H9 (cell line): ENCODE measurements at regions not wholly inside any gene's neighbourhood (a gene's known extent, or its start where the extent isn't known, plus 50 kb on each side); places are given as distances from the start of the nearest gene placed in this dataset.
A peak's percentile ranks its signal among the peaks of the same experiment; 100 is the strongest.

ENCODE experiments used
- DNase-seq: peaks from one replicate; pipeline ENCODE4 v3.0.0-alpha.2; 2017
- H2AFZ ChIP-seq: one replicate; pipeline ENCODE4 v1.6.1; 2013; ENCODE audit warnings: mild to moderate bottlenecking, low read length, control low read depth, moderate library complexity
- H2AK5ac ChIP-seq: 2 replicates; pipeline ENCODE4 v1.6.1; 2013; ENCODE audit warnings: low read length, control low read depth, mixed read lengths; ENCODE audit not compliant: insufficient read length
- H2BK120ac ChIP-seq: one replicate; pipeline ENCODE4 v1.6.1; 2013; ENCODE audit warnings: low read depth, mild to moderate bottlenecking, low read length, control low read depth, inconsistent platforms; ENCODE audit not compliant: poor library complexity, severe bottlenecking
- H2BK12ac ChIP-seq: 2 replicates; pipeline ENCODE4 v1.6.1; 2013; ENCODE audit warnings: low read length, control low read depth, mixed read lengths, low read depth; ENCODE audit not compliant: insufficient read length
- H2BK15ac ChIP-seq: 2 replicates; pipeline ENCODE4 v1.6.1; 2013; ENCODE audit warnings: low read depth, low read length, control low read depth
- H2BK20ac ChIP-seq: one replicate; pipeline ENCODE4 v1.6.1; 2013; ENCODE audit warnings: low read depth, mild to moderate bottlenecking, low read length, control low read depth, inconsistent platforms; ENCODE audit not compliant: poor library complexity, severe bottlenecking
- H2BK5ac ChIP-seq: 2 replicates; pipeline ENCODE4 v1.6.1; 2013; ENCODE audit warnings: low read length, control low read depth, mixed read lengths; ENCODE audit not compliant: insufficient read length
- H3K14ac ChIP-seq: 2 replicates; pipeline ENCODE4 v1.6.1; 2013; ENCODE audit warnings: low read length, control low read depth; ENCODE audit not compliant: insufficient read depth
- H3K18ac ChIP-seq: 2 replicates; pipeline ENCODE4 v1.6.1; 2013; ENCODE audit warnings: low read depth, mild to moderate bottlenecking, mixed read lengths, low read length, control low read depth; ENCODE audit not compliant: insufficient read length
- H3K23ac ChIP-seq: 2 replicates; pipeline ENCODE4 v1.6.1; 2013; ENCODE audit warnings: low read length, control low read depth, mixed read lengths, low read depth; ENCODE audit not compliant: insufficient read length
- H3K23me2 ChIP-seq: 2 replicates; pipeline ENCODE4 v1.6.1; 2013; ENCODE audit warnings: low read depth, mild to moderate bottlenecking, mixed read lengths, low read length, control low read depth; ENCODE audit not compliant: insufficient read length, poor library complexity, severe bottlenecking
- H3K27ac ChIP-seq: 2 replicates; pipeline ENCODE4 v1.5.1; 2013; ENCODE audit warnings: low read length, control low read depth, mixed read lengths, low read depth; ENCODE audit not compliant: insufficient read length
- H3K27me3 ChIP-seq: 2 replicates; pipeline ENCODE4 v1.6.1; 2013; ENCODE audit warnings: low read length, control low read depth, inconsistent platforms; ENCODE audit not compliant: insufficient read depth
- H3K4ac ChIP-seq: 2 replicates; pipeline ENCODE4 v1.6.1; 2013; ENCODE audit warnings: low read depth, mild to moderate bottlenecking, control low read depth, inconsistent platforms, low read length, moderate library complexity
- H3K4me1 ChIP-seq: 2 replicates; pipeline ENCODE4 v1.6.1; 2013; ENCODE audit warnings: low read length, control low read depth, inconsistent platforms; ENCODE audit not compliant: insufficient read depth
- H3K4me2 ChIP-seq: 2 replicates; pipeline ENCODE4 v1.6.1; 2013; ENCODE audit warnings: low read length, control low read depth, mixed read lengths; ENCODE audit not compliant: insufficient read length, insufficient read depth
- H3K56ac ChIP-seq: 2 replicates; pipeline ENCODE4 v1.6.1; 2013; ENCODE audit warnings: low read depth, mild to moderate bottlenecking, mixed read lengths, low read length, control low read depth; ENCODE audit not compliant: insufficient read length
- H3K79me1 ChIP-seq: 2 replicates; pipeline ENCODE4 v1.6.1; 2013; ENCODE audit warnings: low read depth, mild to moderate bottlenecking, moderate library complexity, low read length, control low read depth, inconsistent platforms; ENCODE audit not compliant: insufficient read depth, poor library complexity, severe bottlenecking
- H3K79me2 ChIP-seq: 2 replicates; pipeline ENCODE4 v1.6.1; 2013; ENCODE audit warnings: low read length, control low read depth, inconsistent platforms; ENCODE audit not compliant: insufficient read depth
- H3K9ac ChIP-seq: 2 replicates; pipeline ENCODE4 v1.6.1; 2013; ENCODE audit warnings: low read length, control low read depth, mixed read lengths; ENCODE audit not compliant: insufficient read length; ENCODE audit errors: extremely low read depth
- H3K9me3 ChIP-seq: one replicate; pipeline ENCODE4 v1.6.1; 2013; ENCODE audit warnings: low read depth, low read length, inconsistent platforms; ENCODE audit not compliant: control insufficient read depth
- H3T11ph ChIP-seq: one replicate; pipeline ENCODE4 v1.6.1; 2013; ENCODE audit warnings: mild to moderate bottlenecking, low read length, control low read depth, inconsistent platforms
- H4K20me1 ChIP-seq: one replicate; pipeline ENCODE4 v1.6.1; 2013; ENCODE audit not compliant: control insufficient read depth, insufficient read length, insufficient read depth
- H4K5ac ChIP-seq: 2 replicates; pipeline ENCODE4 v1.6.1; 2013; ENCODE audit warnings: low read depth, mild to moderate bottlenecking, mixed read lengths, low read length, control low read depth; ENCODE audit not compliant: insufficient read length
- H4K8ac ChIP-seq: replicated peaks from 2 replicates; pipeline ENCODE4 v1.6.1; 2013; ENCODE audit warnings: low read length, control low read depth, mixed read lengths, low read depth; ENCODE audit not compliant: insufficient read length
- H4K91ac ChIP-seq: 2 replicates; pipeline ENCODE4 v1.6.1; 2013; ENCODE audit warnings: low read depth, mild to moderate bottlenecking, moderate library complexity, mixed read lengths, low read length, control low read depth; ENCODE audit not compliant: insufficient read length
- H3K27ac Mint-ChIP-seq, 3 experiments: 2 replicates in 2 of 3; 3 replicates in 1 of 3; pipeline ENCODE4 v1.8.0; 2020 to 2021; ENCODE audit warnings: mixed read lengths in 3 of 3, mild to moderate bottlenecking in 1 of 3, moderate library complexity in 1 of 3
- H3K27me3 Mint-ChIP-seq: 2 replicates; pipeline ENCODE4 v1.8.0; 2021; ENCODE audit warnings: low read depth, mild to moderate bottlenecking, moderate library complexity, mixed read lengths
- H3K36me3 Mint-ChIP-seq, 3 experiments: 2 replicates in 2 of 3; 3 replicates in 1 of 3; pipeline ENCODE4 v1.8.0; 2020 to 2021; ENCODE audit warnings: low read depth in 3 of 3, mixed read lengths in 3 of 3; ENCODE audit not compliant: insufficient read depth in 1 of 3
- H3K4me1 Mint-ChIP-seq, 2 experiments: 2 replicates each; pipeline ENCODE4 v1.8.0; 2020; ENCODE audit warnings: mixed read lengths in 2 of 2
- H3K4me3 Mint-ChIP-seq, 2 experiments: 2 replicates in 1 of 2; 3 replicates in 1 of 2; pipeline ENCODE4 v1.8.0; 2020 to 2021; ENCODE audit warnings: mild to moderate bottlenecking in 2 of 2, mixed read lengths in 2 of 2, moderate library complexity in 1 of 2
- H3K9me3 Mint-ChIP-seq, 2 experiments: 2 replicates in 1 of 2; 3 replicates in 1 of 2; pipeline ENCODE4 v1.8.0; 2020; ENCODE audit warnings: mild to moderate bottlenecking in 2 of 2, mixed read lengths in 2 of 2, moderate library complexity in 1 of 2
- CTCF ChIP-seq: fragments of 200-600 bp; sonication (generic); conservative IDR thresholded peaks from 3 replicates; pipeline ENCODE4 v1.8.0; 2021; ENCODE audit warnings: antibody characterized with exemption, mild to moderate bottlenecking

DNA sequence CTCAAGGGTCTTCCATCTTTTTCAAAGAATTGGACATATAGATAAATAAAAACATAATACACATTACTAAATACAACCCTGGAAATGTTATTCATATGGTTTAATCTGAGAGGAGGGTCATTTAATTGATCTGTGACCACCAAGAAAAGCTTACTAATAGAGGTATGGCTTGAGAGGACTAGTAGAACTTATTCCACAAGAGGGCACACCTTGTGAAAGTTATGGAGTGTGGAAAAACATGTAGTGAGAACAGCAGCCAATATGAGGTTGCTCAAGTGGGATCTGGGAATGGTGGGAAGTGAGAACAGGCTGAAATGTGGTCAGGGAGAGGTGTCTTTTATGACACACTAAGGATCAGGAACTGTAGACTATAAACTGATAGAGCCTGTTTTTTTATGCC lies 973.5 kb upstream of the B3GALT2 start:
- no peak overlapping the region for H3T11ph ChIP-seq
- 0 out of 7 replicates have a peak, but pooled peaks cover 0 to 5% (median 0%) of the 10 kb centered on the region in 3 experiments for H3K36me3 Mint-ChIP-seq
- H2BK5ac ChIP-seq = no peak overlapping the region
- H3K27me3 ChIP-seq = no peaks in the 10 kb centered on the region
- no peaks in the 10 kb centered on the region for H4K20me1 ChIP-seq
- H4K8ac ChIP-seq = no peak overlapping the region
- H3K23ac ChIP-seq = no peak overlapping the region
- DNase-seq = no peak
- no peak overlapping the region for H3K27ac ChIP-seq
- H3K9me3 Mint-ChIP-seq = peaks cover 7 to 10% of the 10 kb centered on the region in 2 experiments; a peak in 3 of 5 replicates
- H2AK5ac ChIP-seq = no peak overlapping the region
- no peaks in the 10 kb centered on the region for H3K27me3 Mint-ChIP-seq
- H4K91ac ChIP-seq = no peak overlapping the region
- H3K27ac Mint-ChIP-seq = no peak overlapping the region
- H3K14ac ChIP-seq = no peak overlapping the region
- no peak overlapping the region for H3K4me3 Mint-ChIP-seq
- H2BK120ac ChIP-seq = no peak overlapping the region
- H3K9me3 ChIP-seq = no peaks in the 10 kb centered on the region
- no peak overlapping the region for H3K18ac ChIP-seq
- H3K4me1 ChIP-seq = no peaks in the 10 kb centered on the region
- H3K4me1 Mint-ChIP-seq = no peaks in the 10 kb centered on the region
- no peak overlapping the region for H2BK12ac ChIP-seq
- no peaks in the 10 kb centered on the region for H3K79me1 ChIP-seq
- H2BK20ac ChIP-seq = no peak overlapping the region
- H3K56ac ChIP-seq = no peak overlapping the region
- H4K5ac ChIP-seq = no peak overlapping the region
- H2BK15ac ChIP-seq = no peak overlapping the region
- no peaks in the 10 kb centered on the region for H3K79me2 ChIP-seq
- H3K9ac ChIP-seq = no peak overlapping the region
- no peaks in the 10 kb centered on the region for H3K23me2 ChIP-seq
- no peak overlapping the region for H3K4ac ChIP-seq
- no peak overlapping the region for H2AFZ ChIP-seq
- H3K4me2 ChIP-seq = no peak overlapping the region
- TF ChIP-seq CTCF = peak; percentile 41; the same call in 2 of the 3 replicates
